ENCODE measurements at regions not wholly inside any gene's neighbourhood (a gene's known extent, or its start where the extent isn't known, plus 50 kb on each side); places are given as distances from the start of the nearest gene placed in this dataset.

DNA sequence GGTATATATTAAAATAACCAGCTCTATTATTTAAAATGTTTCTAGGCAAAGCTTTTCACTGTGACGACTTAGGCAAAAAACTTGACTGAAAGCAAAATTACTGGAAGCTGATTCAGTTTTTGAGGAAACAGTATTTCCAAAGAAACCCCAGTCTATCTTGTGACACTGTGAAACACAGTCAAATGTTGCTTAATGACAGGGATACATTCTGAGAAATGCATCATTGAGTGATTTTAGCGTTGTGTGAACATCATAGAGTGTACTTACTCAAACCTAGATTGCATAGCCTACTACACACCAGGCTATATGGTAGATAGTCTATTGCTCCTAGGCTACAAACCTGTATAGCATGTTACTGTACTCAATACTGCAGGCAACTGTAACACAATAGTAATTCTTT, 116.9 kb upstream of the KCNK1 start:
- TF ChIP-seq POLR2A (IDR thresholded peaks at IDR 0.05) = no peak
- TF ChIP-seq, protein P1, sequence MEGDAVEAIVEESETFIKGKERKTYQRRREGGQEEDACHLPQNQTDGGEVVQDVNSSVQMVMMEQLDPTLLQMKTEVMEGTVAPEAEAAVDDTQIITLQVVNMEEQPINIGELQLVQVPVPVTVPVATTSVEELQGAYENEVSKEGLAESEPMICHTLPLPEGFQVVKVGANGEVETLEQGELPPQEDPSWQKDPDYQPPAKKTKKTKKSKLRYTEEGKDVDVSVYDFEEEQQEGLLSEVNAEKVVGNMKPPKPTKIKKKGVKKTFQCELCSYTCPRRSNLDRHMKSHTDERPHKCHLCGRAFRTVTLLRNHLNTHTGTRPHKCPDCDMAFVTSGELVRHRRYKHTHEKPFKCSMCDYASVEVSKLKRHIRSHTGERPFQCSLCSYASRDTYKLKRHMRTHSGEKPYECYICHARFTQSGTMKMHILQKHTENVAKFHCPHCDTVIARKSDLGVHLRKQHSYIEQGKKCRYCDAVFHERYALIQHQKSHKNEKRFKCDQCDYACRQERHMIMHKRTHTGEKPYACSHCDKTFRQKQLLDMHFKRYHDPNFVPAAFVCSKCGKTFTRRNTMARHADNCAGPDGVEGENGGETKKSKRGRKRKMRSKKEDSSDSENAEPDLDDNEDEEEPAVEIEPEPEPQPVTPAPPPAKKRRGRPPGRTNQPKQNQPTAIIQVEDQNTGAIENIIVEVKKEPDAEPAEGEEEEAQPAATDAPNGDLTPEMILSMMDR (IDR thresholded peaks at IDR 0.05) = no peak
